CD4-positive, alpha-beta T cell treated with Interleukin-17A for 4 hours (primary cell): ENCODE measurements at regions not wholly inside any gene's neighbourhood (a gene's known extent, or its start where the extent isn't known, plus 50 kb on each side); places are given as distances from the start of the nearest gene placed in this dataset.

Experiments
- DNase-seq: peaks from one replicate; pipeline ENCODE4 v3.0.0-alpha.2; 2020; ENCODE audit warnings: mixed read lengths

DNA sequence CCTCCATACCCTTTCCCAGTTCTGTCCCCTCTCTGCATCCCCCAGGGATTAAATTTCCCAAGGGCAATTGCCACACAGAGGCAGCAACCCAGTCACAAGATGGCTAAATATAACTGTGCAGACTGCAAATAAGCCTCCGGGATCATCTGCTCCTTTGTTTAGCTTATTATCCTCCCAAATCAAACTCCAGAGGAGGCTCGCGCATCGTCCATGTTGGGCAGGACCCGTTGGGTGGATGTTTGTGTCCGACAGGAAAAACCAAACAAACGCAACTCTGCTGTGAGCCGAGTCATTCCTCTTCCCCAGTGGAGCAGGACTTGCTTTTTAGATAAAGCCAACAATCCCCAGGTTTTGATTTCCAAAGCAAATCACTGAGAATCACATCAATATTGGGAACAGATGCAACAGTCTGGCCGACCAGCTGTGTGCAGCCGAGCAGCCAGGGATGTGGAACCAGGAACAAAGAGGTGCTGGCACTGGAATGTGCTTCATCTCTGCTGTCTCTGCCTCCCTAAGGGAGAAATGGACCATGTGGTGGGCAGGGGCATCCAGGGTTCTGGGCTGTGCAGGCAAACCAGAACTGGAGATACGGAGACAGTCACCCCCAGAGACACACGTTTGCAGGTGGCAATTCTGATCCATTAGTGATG lies 89.8 kb downstream of the PTTG1 start:
- no peak for DNase-seq
